Mucosa of stomach (tissue), 1 donor: ENCODE measurements at regions not wholly inside any gene's neighbourhood (a gene's known extent, or its start where the extent isn't known, plus 50 kb on each side); places are given as distances from the start of the nearest gene placed in this dataset.
"Not testable (repeated sequence)": the region's sequence is repeated elsewhere in the genome, so short reads cannot be mapped to it uniquely, and the experiment has no call there.

Experiments used
- H3K27me3 ChIP-seq: one replicate; pipeline ENCODE4 v1.7.0; 2013; ENCODE audit warnings: mild to moderate bottlenecking, low read length; ENCODE audit not compliant: control insufficient read depth, insufficient read depth
- H3K36me3 ChIP-seq: one replicate; pipeline ENCODE4 v1.7.0; 2013; ENCODE audit warnings: low read length; ENCODE audit not compliant: control insufficient read depth, insufficient read depth
- H3K4me1 ChIP-seq: one replicate; pipeline ENCODE4 v1.7.0; 2013; ENCODE audit warnings: mild to moderate bottlenecking, low read length; ENCODE audit not compliant: control insufficient read depth, insufficient read depth
- H3K4me3 ChIP-seq: one replicate; pipeline ENCODE4 v1.7.0; 2013; ENCODE audit warnings: low read length
- H3K9ac ChIP-seq: one replicate; pipeline ENCODE4 v1.7.0; 2013; ENCODE audit warnings: mild to moderate bottlenecking, low read length, moderate library complexity
- H3K9me3 ChIP-seq: one replicate; pipeline ENCODE4 v1.7.0; 2013; ENCODE audit warnings: mild to moderate bottlenecking, low read length, moderate library complexity; ENCODE audit not compliant: control insufficient read depth
- donor health status: Pancreatic carcinoma.

DNA sequence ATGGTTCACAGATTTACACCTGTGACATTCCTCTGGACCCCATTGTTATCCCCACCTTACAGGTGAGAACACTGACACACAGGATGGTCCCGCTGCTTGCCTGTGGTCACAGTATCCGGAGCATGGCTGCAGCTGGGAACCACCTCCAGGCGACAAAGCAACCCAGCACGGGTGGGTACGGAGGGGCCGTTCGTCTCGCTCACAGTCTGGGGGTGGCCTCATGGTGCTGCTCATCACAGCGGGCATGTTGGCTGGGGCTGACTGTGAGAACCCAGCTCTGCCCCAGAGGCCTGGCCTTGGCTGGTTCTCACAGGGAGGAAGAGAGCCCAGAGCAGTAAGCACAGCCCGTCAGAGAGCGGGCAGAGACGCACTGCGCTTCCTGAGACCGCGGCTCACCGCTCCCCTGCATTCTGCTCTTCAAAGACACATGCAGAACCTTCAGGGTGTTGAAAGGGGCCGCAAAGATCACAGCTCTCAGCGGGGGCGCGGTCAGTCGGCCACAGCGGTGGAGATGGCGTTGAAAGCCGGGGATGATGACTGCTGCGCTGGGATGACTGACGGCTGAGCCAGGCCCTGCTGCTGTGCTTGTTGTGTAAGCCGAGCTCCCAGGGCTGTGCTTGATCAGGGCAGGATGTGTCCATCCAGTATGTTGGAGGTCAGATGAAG, 423.0 kb downstream of the BRD1 start:
- no peaks in the 10 kb centered on the region for H3K27me3 ChIP-seq
- no peaks in the 10 kb centered on the region for H3K9me3 ChIP-seq
- no peak overlapping the region for H3K4me3 ChIP-seq
- no peak overlapping the region for H3K9ac ChIP-seq
- no peaks in the 10 kb centered on the region for H3K36me3 ChIP-seq
- no peaks in the 10 kb centered on the region for H3K4me1 ChIP-seq

DNA sequence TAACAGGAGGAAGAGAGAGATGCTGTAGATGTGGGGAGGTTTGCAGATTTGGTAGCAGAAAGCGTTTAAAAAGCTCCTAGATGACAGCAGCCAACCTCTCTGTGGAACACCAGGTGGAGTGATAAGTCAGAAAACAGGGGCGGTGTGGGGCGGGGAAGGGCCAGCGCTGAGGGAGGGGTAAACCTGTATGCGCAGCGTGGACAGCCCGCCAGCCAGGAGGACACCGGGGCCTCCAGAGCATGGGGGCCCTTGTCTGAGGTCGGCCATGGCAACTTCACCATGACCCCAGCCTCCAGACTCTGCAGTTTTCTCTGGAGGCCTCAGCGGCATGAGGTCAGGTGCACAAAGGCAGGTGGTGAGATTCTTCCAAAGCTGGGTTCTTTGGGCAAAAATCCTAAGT, 423.7 kb downstream of the BRD1 start:
- Histone ChIP-seq H3K36me3 (no peaks in the 10 kb centered on the region), H3K9ac (no peak overlapping the region), H3K4me3 (no peak overlapping the region), H3K27me3 (no peaks in the 10 kb centered on the region), H3K4me1 (no peaks in the 10 kb centered on the region), H3K9me3 (no peaks in the 10 kb centered on the region)

DNA sequence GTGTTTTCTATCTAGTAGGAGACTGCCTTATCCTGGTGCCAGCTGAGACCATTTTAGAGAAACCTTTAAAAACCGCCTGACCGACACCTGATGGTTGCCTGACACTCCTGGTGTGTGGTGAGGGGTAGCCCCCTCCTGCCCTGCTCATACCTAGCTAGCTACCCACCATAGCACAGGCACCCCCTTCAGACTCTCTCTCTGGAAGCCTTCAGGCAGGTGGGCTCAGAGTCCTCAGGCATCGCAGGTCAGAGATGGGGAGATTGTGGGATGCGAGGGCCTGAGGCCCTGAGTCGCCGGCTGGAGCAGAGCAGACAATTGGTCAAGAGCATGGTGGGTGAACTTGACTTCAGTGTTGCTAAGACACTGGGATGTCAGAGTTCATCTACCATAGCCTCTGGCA, 424.6 kb downstream of the BRD1 start:
- no peaks in the 10 kb centered on the region for H3K9me3 ChIP-seq
- no peaks in the 10 kb centered on the region for H3K36me3 ChIP-seq
- H3K9ac ChIP-seq, result no peak overlapping the region
- no peak overlapping the region for H3K4me3 ChIP-seq
- no peaks in the 10 kb centered on the region for H3K4me1 ChIP-seq
- H3K27me3 ChIP-seq, result no peaks in the 10 kb centered on the region

DNA sequence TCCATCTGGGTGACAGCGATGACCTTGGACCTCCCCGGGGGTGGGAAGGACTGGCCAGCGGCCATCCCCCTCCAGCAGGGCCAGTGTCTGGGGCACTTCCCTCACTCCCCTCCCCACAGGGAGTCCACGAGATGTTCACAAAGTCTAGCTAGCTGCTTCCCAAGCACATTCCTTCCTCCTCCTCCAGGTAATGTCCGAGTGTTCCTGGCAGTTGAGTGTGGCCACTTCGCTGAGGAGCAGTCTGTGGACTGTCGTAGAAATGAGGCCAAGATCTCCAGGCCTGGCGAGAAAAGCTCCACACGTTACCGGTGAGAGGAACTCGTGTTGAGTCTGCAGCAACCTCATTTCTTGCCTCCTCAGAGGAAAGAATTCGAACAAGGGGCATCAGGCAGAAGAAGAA, 425.5 kb downstream of the BRD1 start:
- H3K4me3 ChIP-seq, result no peak overlapping the region
- H3K27me3 ChIP-seq, result no peaks in the 10 kb centered on the region
- no peaks in the 10 kb centered on the region for H3K9me3 ChIP-seq
- H3K36me3 ChIP-seq, result no peaks in the 10 kb centered on the region
- no peak overlapping the region for H3K9ac ChIP-seq
- H3K4me1 ChIP-seq, result no peaks in the 10 kb centered on the region

DNA sequence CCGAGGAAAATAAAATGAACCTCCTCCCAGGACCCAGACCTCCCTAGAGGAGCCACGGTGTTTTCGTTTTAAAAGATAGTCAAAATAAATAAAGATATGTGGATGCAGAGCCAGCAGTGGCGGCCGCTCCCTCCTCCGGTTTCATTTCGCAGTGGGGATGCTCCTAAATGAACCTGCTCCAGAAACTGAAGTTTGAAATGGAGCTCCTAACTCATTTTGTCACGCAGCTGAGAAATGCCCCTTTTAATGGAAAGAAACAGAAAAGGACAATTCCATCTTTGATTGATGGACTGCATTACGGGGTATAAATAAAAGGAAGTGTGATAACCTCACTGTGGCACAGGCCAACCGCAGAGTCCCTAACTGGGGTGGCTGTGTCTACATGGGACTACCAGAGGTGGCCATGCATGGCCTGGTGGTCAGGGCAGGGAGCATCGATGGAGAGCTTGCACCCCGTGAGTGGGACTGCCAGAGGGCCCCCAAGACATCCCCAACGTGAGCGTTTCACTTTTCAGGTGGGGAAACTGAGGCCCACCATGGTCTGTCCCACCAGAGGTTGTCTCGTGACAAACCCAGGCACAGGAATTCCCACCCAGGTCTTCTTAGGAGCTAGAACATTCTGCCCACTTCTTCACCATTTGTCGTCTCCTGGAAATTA, 426.6 kb downstream of the BRD1 start:
- no peaks in the 10 kb centered on the region for H3K4me1 ChIP-seq
- H3K9me3 ChIP-seq, result no peaks in the 10 kb centered on the region
- H3K27me3 ChIP-seq, result no peaks in the 10 kb centered on the region
- no peaks in the 10 kb centered on the region for H3K36me3 ChIP-seq
- no peak overlapping the region for H3K4me3 ChIP-seq
- no peak overlapping the region for H3K9ac ChIP-seq

DNA sequence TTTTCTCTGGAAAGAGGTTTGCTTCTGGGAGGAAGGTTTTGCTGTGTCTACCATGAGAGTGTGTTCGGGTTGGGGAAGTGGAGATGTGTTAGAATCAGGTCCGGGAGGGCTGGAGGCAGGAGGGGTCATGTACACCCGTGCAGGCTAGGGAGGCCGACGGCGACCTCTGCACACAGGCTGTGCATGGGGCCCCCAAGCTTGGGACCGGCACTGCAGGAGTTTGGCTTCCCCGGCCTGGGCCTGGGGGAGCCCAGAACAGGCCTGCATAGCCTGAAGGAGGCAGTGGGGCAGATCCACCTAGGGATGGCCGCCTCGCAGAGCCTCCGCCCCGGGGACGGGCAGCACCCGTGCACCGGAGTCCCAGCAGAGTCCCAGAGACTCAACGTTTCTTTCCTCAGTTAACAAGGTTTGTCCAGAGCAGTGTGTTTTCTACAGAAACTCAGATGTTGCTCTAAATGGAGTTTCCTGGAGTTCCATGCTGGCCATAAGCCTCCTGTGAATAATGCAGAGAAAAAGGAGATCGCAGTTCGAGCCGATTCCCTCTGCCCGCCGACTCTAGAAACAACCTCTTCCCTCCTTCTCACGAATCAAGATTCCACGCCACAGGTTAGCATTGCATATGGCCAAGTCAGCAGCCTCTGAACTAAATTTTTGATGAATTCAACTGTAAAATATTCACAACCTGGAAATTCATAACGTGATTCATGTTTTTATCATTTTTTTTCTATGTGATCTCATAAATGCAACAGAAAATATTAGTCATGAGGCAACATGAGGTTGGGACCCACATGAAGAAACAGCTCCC, 427.3 kb downstream of the BRD1 start:
- no peaks in the 10 kb centered on the region for H3K36me3 ChIP-seq
- H3K9ac ChIP-seq, result no peak overlapping the region
- H3K4me1 ChIP-seq, result no peaks in the 10 kb centered on the region
- no peak overlapping the region for H3K4me3 ChIP-seq
- no peaks in the 10 kb centered on the region for H3K27me3 ChIP-seq
- no peaks in the 10 kb centered on the region for H3K9me3 ChIP-seq

DNA sequence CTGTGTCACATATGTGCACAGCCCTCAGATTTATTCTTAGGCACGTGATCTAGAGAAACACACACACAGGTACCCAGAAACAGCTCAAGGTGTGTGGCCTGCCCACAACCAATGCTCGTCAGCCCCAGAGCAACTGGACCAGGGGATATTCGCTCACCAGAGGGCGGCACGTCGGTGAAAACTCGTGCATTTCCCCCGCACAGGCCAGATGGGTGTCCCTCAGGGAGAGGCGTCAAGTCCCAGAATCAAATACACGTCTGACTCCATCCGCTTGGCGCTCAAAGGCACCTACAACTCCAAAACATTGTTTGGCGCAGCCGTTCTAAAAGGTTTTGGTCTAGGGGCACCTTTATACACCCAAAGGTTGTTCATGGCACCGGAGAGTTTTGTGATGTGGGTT, 429.0 kb downstream of the BRD1 start:
- no peaks in the 10 kb centered on the region for H3K36me3 ChIP-seq
- no peak overlapping the region for H3K9ac ChIP-seq
- no peaks in the 10 kb centered on the region for H3K4me1 ChIP-seq
- no peaks in the 10 kb centered on the region for H3K27me3 ChIP-seq
- no peak overlapping the region for H3K4me3 ChIP-seq
- H3K9me3 ChIP-seq, result no peaks in the 10 kb centered on the region

DNA sequence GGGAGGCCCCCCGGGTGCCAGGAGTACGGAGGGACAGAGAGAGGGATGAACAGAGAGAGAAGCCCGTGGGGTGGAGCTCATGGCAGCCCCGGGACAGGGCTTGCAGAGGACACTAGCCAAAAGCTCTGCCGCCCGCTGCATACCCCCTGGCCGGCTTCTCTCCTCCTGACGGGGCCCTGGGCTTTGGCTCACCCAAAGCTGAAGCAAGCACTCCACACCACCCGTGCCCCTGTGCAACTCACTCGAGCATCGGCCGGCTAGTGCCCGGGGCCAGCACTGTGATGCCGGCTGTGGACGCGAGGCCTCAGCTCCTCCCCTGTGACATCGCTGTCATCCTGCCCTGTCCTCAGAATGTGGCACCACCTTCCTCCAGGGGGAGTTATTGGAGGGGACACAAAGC, 429.6 kb downstream of the BRD1 start:
- Histone ChIP-seq H3K4me3 (no peak overlapping the region), H3K4me1 (no peaks in the 10 kb centered on the region), H3K9me3 (no peaks in the 10 kb centered on the region), H3K36me3 (no peaks in the 10 kb centered on the region), H3K9ac (no peak overlapping the region), H3K27me3 (no peaks in the 10 kb centered on the region)

DNA sequence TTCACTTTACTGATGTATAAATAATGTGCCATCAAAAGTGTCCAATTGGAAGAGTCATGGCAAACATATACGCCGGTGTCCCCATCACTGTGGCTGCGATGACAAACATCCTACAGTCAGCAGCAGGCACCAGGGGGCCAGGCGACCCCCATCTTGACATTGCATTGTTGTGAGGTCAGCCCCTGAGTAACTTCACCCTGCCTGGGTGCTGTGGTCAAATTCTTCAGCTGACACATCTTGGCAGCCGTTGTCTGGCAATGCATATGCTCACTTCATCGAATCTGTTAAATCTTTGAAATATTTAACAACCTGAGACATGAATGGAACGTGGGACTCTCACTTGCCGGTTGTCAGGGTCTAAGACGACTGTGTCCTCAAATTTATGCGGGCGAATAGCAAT, 430.9 kb downstream of the BRD1 start:
- Histone ChIP-seq H3K4me1 (no peaks in the 10 kb centered on the region), H3K9ac (no peak overlapping the region), H3K4me3 (no peak overlapping the region), H3K9me3 (no peaks in the 10 kb centered on the region), H3K27me3 (no peaks in the 10 kb centered on the region), H3K36me3 (no peaks in the 10 kb centered on the region)

DNA sequence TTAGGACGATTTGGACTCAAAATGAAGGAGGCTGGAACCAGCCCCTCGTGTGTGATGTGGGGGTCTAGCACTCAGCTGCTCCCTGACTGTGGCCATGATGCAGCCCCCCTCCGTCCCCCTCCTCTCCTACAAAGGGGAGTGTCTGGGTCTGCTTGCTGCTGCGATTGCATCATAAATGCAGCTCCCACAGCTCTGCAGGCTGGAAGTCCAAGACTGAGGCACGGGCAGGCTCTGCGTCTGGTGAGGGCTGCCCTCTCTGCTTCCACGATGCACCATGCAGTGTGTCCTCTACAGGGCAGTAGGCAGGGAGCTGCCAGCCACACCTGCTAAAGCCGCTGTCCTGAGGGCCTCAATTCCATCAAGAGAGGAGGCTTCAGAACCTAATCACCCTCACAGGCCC, 432.1 kb downstream of the BRD1 start:
- Histone ChIP-seq H3K4me3 (no peak overlapping the region), H3K9ac (no peak overlapping the region), H3K27me3 (no peaks in the 10 kb centered on the region), H3K9me3 (no peaks in the 10 kb centered on the region), H3K4me1 (no peaks in the 10 kb centered on the region), H3K36me3 (no peaks in the 10 kb centered on the region)

DNA sequence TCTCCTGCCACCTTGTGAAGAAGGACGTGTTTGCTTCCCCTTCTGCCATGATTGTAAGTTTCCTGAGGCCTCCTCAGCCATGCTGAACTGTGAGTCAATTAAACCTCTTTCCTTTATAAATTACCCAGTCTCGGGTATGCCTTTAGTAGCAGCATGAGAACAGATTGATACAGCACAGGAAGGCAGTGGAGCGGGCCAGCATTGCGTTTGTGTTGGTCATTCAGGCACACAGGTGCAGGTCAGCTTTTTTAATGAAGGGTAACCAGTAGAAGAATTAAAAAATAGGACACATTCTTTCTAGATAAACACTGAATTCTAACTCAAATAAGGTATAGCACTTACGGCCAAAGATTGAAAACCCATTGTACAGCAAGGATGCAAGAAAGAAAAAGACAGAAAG, 432.6 kb downstream of the BRD1 start:
- H3K4me3 ChIP-seq, H3K9ac ChIP-seq, H3K36me3 ChIP-seq, H3K27me3 ChIP-seq, H3K9me3 ChIP-seq, H3K4me1 ChIP-seq: not testable (repeated sequence)

DNA sequence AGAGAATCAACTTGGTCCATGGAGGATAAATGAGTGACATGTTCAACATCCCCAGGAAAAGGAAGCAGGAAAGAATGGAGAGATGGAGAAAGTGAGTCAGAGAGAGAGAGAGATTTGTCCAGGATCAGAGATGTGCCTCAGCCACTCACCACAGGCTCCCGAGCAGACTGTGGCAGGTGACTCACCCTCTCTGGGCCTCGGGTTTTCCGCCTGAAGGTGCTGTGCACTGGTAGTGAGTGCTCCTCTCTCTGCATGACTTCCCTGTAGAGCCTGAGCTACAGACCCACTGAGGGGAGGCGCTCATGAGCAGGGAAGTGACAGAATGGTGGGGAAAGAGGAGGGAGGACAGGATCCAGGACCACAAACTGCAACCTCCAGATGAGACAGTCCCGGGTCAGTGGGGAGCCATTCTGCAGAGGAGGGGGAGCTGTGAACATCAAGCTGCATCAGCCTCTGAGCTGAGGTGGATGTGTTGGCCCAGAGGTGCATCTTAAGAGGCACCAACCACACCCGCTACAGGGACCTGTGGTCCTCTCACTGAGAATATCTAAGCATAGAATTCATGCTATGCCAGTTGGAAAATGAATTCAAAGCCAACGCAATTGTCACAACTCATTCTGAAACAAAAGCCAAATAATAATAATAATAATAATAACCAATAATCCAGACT, 433.4 kb downstream of the BRD1 start:
- Histone ChIP-seq H3K4me1 (no peaks in the 10 kb centered on the region), H3K36me3 (no peaks in the 10 kb centered on the region), H3K9me3 (no peaks in the 10 kb centered on the region), H3K4me3 (no peak overlapping the region), H3K9ac (no peak overlapping the region), H3K27me3 (no peaks in the 10 kb centered on the region)
